Suppressor macrophage (primary cell): ENCODE measurements at regions not wholly inside any gene's neighbourhood (a gene's known extent, or its start where the extent isn't known, plus 50 kb on each side); places are given as distances from the start of the nearest gene placed in this dataset.

ENCODE experiments used
- DNase-seq, 4 experiments: peaks; one replicate each; pipeline ENCODE4 v3.0.0-alpha.2; 2020 to 2022

GRCh38 chr4:140246216-140246615, 92.2 kb upstream of the MAML3 start:
- DNase-seq = no peak

GRCh38 chr4:140244328-140244727, 90.3 kb upstream of the MAML3 start:
- no peak for DNase-seq

- peak; percentile 29 to 66 (median 57) for DNase-seq
Measured at GRCh38 chr4:140243278-140243753, 89.3 kb upstream of the MAML3 start.

GRCh38 chr4:140242357-140243277, 88.6 kb upstream of the MAML3 start:
- peak; percentile 69 to 83 (median 74) for DNase-seq

- no peak for DNase-seq
Measured at GRCh38 chr4:140240237-140240636, 86.3 kb upstream of the MAML3 start.

- DNase-seq = no peak
Measured at GRCh38 chr4:140239311-140239710, 85.3 kb upstream of the MAML3 start.

- peak; percentile 92 to 96 (median 95) for DNase-seq
Measured at GRCh38 chr4:140238351-140239056, 84.5 kb upstream of the MAML3 start.

GRCh38 chr4:140237616-140238350, 83.8 kb upstream of the MAML3 start:
- peak; percentile 80 to 89 (median 86) for DNase-seq

- peak; percentile 38 to 61 (median 53) for DNase-seq
Measured at GRCh38 chr4:140236654-140237169, 82.7 kb upstream of the MAML3 start.

GRCh38 chr4:140234697-140235060, 80.7 kb upstream of the MAML3 start:
- DNase-seq = no peak

GRCh38 chr4:140233791-140234696, 80.1 kb upstream of the MAML3 start:
- peak in 1 of 4 experiments; percentile 24 for DNase-seq

GRCh38 chr4:140229881-140230280, 75.9 kb upstream of the MAML3 start:
- DNase-seq = no peak

GRCh38 chr4:140227286-140227685, 73.3 kb upstream of the MAML3 start:
- DNase-seq = no peak

GRCh38 chr4:140223056-140223810, 69.2 kb upstream of the MAML3 start:
- no peak for DNase-seq

GRCh38 chr4:140222171-140222570, 68.2 kb upstream of the MAML3 start:
- DNase-seq = no peak

GRCh38 chr4:140220058-140220457, 66.1 kb upstream of the MAML3 start:
- peak; percentile 21 to 68 (median 52) for DNase-seq

- DNase-seq = no peak
Measured at GRCh38 chr4:140219567-140219966, 65.6 kb upstream of the MAML3 start.

GRCh38 chr4:140219070-140219469, 65.1 kb upstream of the MAML3 start:
- DNase-seq = peak in 1 of 4 experiments; percentile 14

- DNase-seq = peak in 1 of 4 experiments; percentile 16
Measured at GRCh38 chr4:140213749-140214148, 59.8 kb upstream of the MAML3 start.

GRCh38 chr4:140213116-140213515, 59.1 kb upstream of the MAML3 start:
- no peak for DNase-seq

- no peak for DNase-seq
Measured at GRCh38 chr4:140212646-140213045, 58.7 kb upstream of the MAML3 start.
